Calu3 (cell line): ENCODE measurements at regions not wholly inside any gene's neighbourhood (a gene's known extent, or its start where the extent isn't known, plus 50 kb on each side); places are given as distances from the start of the nearest gene placed in this dataset.

Source experiments
- BruUV-seq: library from RNA; stranded (reverse); fragments of 400-500 nt; replicated peaks from 2 replicates; lab custom pipeline; 2021; lab: Mats Ljungman, UMichigan
- CTCF ChIA-PET: fragments of 300-600 bp; sonication (Branson Sonifier 250); formaldehyde crosslinking; loops from one replicate; lab custom pipeline; 2022; ENCODE audit warnings: antibody characterized with exemption; lab: Charles Lee
- DNase-seq: peaks from one replicate; pipeline ENCODE4 v3.0.0; 2022
- H3K27ac Mint-ChIP-seq: one replicate; pipeline ENCODE4 v1.8.0; 2022; ENCODE audit warnings: mixed read lengths; ENCODE audit not compliant: unreplicated experiment
- H3K27me3 Mint-ChIP-seq: one replicate; pipeline ENCODE4 v1.8.0; 2022; ENCODE audit warnings: mixed read lengths; ENCODE audit not compliant: unreplicated experiment
- H3K36me3 Mint-ChIP-seq: one replicate; pipeline ENCODE4 v1.8.0; 2022; ENCODE audit warnings: mild to moderate bottlenecking, moderate library complexity, mixed read lengths; ENCODE audit not compliant: insufficient read depth, unreplicated experiment
- H3K4me1 Mint-ChIP-seq: one replicate; pipeline ENCODE4 v1.8.0; 2022; ENCODE audit warnings: mild to moderate bottlenecking, low read depth, mixed read lengths; ENCODE audit not compliant: unreplicated experiment
- H3K4me3 Mint-ChIP-seq: one replicate; pipeline ENCODE4 v1.8.0; 2022; ENCODE audit warnings: mild to moderate bottlenecking, low read depth, moderate library complexity, mixed read lengths; ENCODE audit not compliant: unreplicated experiment
- H3K9me3 Mint-ChIP-seq: one replicate; pipeline ENCODE4 v1.8.0; 2022; ENCODE audit warnings: low read depth, mixed read lengths; ENCODE audit not compliant: unreplicated experiment
- intact Hi-C: fragments of 100-400 bp; cut with micrococcal nuclease; formaldehyde crosslinking; loops from one replicate; pipeline ENCODE4 v1.10.0; 2022; ENCODE audit not compliant: unreplicated experiment
- TF ChIP-seq, protein P1 (sequence below): fragments of 200-600 bp; IDR thresholded peaks from one replicate; pipeline ENCODE4 v1.8.0; 2022; ENCODE audit warnings: antibody characterized with exemption; ENCODE audit not compliant: unreplicated experiment

DNA sequence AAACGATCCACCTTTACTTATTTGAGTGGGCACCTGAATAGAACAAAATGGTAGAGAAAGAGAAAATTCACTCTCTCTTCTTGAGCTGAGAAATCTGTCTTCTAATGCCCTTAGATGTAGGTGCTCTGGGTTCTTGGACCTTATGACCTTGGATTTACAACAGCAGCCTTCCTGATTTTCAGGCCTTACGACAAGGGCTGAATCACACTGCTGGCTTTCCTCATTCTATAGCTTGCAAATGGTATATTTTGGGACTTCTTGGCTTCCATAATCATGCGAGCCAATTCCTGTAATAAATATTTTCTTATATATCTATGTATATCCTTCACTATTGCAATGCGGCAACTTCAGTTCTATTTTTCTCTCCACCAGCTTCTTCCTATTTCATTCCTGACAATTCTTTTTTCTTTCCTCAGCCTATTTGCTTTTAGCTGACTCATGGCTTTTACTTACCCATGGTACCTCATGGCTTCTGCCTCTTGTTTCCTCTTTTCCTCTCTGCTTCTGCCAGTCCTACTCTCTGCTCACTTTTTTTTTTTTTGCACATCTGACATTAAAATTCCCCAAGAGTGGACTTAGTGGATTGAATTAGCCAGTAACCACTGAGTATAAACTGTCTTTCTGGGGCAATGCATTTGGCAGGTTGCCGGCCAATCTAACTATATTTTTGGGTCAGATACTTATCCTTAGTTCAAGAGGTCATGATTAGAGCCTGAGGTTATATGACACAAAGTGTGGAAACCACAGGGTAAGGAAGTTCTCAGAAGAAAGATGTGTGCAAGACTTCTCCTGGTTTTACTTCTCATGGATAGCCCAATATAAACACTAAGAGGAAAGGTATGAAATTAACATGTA is 359.5 kb downstream of the TMEM135 start:
- no TSS peak for BruUV-seq
- no peak overlapping the region for H3K27ac Mint-ChIP-seq
- intact Hi-C loops, result no loop called here
- H3K9me3 Mint-ChIP-seq, result no peaks in the 10 kb centered on the region
- TF ChIP-seq, protein P1, sequence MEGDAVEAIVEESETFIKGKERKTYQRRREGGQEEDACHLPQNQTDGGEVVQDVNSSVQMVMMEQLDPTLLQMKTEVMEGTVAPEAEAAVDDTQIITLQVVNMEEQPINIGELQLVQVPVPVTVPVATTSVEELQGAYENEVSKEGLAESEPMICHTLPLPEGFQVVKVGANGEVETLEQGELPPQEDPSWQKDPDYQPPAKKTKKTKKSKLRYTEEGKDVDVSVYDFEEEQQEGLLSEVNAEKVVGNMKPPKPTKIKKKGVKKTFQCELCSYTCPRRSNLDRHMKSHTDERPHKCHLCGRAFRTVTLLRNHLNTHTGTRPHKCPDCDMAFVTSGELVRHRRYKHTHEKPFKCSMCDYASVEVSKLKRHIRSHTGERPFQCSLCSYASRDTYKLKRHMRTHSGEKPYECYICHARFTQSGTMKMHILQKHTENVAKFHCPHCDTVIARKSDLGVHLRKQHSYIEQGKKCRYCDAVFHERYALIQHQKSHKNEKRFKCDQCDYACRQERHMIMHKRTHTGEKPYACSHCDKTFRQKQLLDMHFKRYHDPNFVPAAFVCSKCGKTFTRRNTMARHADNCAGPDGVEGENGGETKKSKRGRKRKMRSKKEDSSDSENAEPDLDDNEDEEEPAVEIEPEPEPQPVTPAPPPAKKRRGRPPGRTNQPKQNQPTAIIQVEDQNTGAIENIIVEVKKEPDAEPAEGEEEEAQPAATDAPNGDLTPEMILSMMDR, result no peak
- H3K36me3 Mint-ChIP-seq, result no peaks in the 10 kb centered on the region
- CTCF ChIA-PET, result no interaction called here
- H3K27me3 Mint-ChIP-seq, result no peaks in the 10 kb centered on the region
- H3K4me3 Mint-ChIP-seq, result no peak overlapping the region
- DNase-seq, result no peak
- no peaks in the 10 kb centered on the region for H3K4me1 Mint-ChIP-seq

DNA sequence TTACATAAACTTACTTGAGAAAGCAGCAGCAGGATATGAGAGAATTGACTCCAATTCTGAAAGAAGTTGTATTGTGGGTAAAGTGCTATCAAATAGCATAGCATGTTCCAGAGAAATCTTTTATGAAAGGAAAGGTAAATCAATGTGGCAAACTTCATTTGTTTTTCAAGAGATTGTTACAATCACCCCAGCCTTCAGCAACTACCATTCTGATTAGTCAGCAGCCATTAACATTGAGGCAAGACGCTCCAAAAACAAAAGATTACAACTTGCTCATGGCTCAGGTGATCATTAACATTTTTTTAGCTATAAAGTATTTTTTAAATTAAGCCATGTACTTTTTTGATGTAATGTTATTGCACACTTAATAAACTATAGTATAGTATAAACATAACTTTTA is 357.2 kb downstream of the TMEM135 start:
- no peak for DNase-seq
- no peaks in the 10 kb centered on the region for H3K27me3 Mint-ChIP-seq
- intact Hi-C loops, result no loop called here
- no TSS peak for BruUV-seq
- no peak overlapping the region for H3K27ac Mint-ChIP-seq
- CTCF ChIA-PET, result no interaction called here
- H3K36me3 Mint-ChIP-seq, result no peaks in the 10 kb centered on the region
- H3K4me1 Mint-ChIP-seq, result no peaks in the 10 kb centered on the region
- H3K9me3 Mint-ChIP-seq, result no peaks in the 10 kb centered on the region
- TF ChIP-seq, protein P1, result no peak
- H3K4me3 Mint-ChIP-seq, result no peak overlapping the region

DNA sequence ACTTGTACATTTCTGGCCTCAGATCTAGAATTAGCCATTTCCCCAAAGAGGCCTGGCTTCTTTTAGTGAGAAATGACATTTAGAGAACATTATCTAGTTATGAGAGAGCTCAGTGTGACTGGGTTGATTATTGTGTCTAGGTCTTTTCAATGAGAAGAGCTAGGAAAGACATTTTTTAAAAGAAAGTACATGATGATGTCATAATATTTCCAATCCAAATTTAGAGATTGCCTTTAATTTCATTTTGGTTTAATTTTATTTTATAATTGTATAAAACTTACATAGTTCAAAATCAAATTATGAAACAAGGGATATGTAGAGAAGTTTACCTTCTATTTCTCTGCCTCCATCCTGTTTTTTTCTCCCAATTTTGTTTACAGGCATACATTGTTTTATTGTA is 354.9 kb downstream of the TMEM135 start:
- TF ChIP-seq, protein P1, result no peak
- no peak overlapping the region for H3K27ac Mint-ChIP-seq
- H3K27me3 Mint-ChIP-seq, result peaks cover 6% of the 10 kb centered on the region
- no peaks in the 10 kb centered on the region for H3K4me1 Mint-ChIP-seq
- intact Hi-C loops, result no loop called here
- CTCF ChIA-PET, result no interaction called here
- DNase-seq, result no peak
- H3K36me3 Mint-ChIP-seq, result no peaks in the 10 kb centered on the region
- no TSS peak for BruUV-seq
- peaks cover 4% of the 10 kb centered on the region for H3K9me3 Mint-ChIP-seq
- H3K4me3 Mint-ChIP-seq, result no peak overlapping the region

DNA sequence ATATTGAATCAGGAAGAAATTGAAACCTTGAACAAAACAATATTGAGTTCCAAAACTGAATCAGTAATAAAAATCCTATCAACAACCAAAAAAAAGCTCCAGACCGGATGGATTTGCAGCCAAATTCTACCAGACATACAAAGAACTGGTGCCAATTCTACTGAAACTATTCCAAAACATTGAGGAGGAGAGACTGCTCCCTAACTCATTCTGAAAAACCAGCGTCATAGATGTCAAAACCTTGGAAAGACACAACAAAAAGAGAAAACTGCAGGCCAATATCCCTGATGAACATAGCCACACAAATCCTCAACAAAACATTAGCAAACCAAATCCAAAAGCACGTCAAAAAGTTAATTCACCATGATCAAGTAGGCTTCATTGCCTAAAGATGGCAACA is 353.8 kb downstream of the TMEM135 start:
- Mint-ChIP-seq H3K4me3 (no peak overlapping the region), H3K4me1 (no peaks in the 10 kb centered on the region), H3K36me3 (no peaks in the 10 kb centered on the region), H3K27me3 (peaks cover 10% of the 10 kb centered on the region), H3K9me3 (peaks cover 4% of the 10 kb centered on the region), H3K27ac (no peak overlapping the region)
- BruUV-seq, result no TSS peak
- intact Hi-C loops, result no loop called here
- DNase-seq, result no peak
- TF ChIP-seq, protein P1, result no peak
- CTCF ChIA-PET, result no interaction called here
